Activated CD4-positive, alpha-beta T cell treated with anti-CD3 and anti-CD28 coated beads, Interleukin-2, amount 50 U/mL, for 48 hours (primary cell): ENCODE measurements at regions not wholly inside any gene's neighbourhood (a gene's known extent, or its start where the extent isn't known, plus 50 kb on each side); places are given as distances from the start of the nearest gene placed in this dataset.
"Not testable (repeated sequence)": the region's sequence is repeated elsewhere in the genome, so short reads cannot be mapped to it uniquely, and the experiment has no call there.

ENCODE experiments used
- DNase-seq, 2 experiments: peaks; one replicate each; pipeline ENCODE4 v3.0.0-alpha.2; 2020

GRCh38 chr2:226184940-226185615 lies 614.5 kb downstream of the IRS1 start:
- no peak for DNase-seq

DNA sequence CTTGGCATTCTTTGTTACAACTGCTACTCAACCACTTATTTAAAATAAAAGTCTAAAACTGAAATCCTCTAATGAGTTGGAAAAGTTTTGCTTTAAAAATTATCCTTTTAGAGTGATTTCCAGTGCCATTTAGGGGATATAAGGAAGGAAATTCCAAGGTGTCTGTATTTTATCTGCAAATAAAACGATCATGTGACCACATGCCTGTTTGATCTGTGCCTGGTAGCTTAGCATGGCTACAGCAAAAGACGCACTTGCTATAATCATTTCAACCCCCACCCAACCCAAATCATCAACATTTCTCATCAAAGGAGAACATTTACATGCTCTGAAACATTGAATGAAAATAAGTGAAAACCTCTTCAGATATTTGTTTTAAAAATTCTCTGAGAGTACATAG lies 615.1 kb downstream of the IRS1 start:
- no peak for DNase-seq

GRCh38 chr2:226183550-226183949 lies 616.1 kb downstream of the IRS1 start:
- no peak for DNase-seq

DNA sequence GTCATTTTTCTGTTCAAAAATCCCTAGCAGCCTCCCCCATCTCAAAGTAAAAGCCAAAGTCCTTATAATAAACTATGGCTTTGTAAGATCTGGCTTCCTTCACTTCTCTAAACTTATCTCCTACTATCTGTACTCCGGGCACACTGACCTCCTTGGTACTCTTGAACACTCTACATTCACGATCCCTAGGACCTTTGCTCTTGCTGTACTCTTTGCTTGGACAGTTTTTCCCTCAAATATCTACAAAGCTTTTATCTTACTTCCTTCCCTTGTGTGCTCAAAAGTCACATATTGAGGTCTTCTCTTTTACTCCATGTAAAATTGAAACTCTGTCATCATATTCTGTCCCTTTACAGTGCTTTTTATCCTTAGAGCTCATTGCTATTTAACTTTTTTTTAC lies 616.6 kb downstream of the IRS1 start:
- DNase-seq = no peak

GRCh38 chr2:226181909-226182308 lies 617.7 kb downstream of the IRS1 start:
- no peak for DNase-seq

- no peak for DNase-seq
Observed at GRCh38 chr2:226180281-226180884, 619.2 kb downstream of the IRS1 start.

DNA sequence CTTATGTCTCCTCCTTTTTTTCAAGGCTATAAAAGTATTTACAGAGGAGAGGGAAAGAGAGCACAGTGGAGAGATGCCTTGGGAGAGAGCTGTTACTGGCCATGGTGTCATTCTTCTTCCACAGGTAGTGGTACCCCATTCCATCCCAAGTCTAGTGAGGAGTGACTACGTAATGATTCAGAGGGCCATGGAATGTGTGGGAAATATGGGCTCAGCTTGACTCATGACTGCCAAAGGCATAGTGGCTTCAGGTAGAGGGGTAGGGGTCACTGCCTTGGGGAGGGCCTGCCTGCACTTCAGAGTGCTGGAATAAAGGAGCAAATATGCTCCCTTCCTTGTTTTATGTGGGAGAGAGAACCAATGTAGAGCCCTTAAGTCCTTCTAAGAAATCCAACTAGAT lies 620.6 kb downstream of the IRS1 start:
- no peak for DNase-seq

GRCh38 chr2:226176283-226176984 lies 623.2 kb downstream of the IRS1 start:
- no peak for DNase-seq

- no peak for DNase-seq
Observed at GRCh38 chr2:226174390-226174789, 625.2 kb downstream of the IRS1 start.

- no peak for DNase-seq
Observed at GRCh38 chr2:226172939-226173338, 626.7 kb downstream of the IRS1 start.

DNA sequence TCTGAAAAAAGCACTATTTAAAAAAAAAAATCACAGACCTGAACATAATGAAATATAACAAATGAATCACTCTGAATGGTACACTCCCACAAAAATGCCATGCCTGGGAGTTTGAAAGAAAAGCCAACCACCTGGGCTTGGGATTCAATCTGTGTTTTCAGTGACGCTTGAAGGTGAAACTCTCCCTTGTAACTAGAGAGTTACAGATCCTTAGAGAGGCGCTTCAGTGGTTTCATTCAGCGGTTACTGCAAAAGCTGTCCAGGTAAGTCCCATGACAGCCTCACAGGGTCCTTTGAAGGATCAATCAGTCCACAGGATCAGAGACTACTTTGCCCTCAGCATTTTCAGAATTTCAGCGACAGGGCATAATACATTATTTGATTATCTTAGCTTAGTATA lies 627.3 kb downstream of the IRS1 start:
- no peak for DNase-seq

GRCh38 chr2:226169751-226170581 lies 629.7 kb downstream of the IRS1 start:
- DNase-seq = no peak

DNA sequence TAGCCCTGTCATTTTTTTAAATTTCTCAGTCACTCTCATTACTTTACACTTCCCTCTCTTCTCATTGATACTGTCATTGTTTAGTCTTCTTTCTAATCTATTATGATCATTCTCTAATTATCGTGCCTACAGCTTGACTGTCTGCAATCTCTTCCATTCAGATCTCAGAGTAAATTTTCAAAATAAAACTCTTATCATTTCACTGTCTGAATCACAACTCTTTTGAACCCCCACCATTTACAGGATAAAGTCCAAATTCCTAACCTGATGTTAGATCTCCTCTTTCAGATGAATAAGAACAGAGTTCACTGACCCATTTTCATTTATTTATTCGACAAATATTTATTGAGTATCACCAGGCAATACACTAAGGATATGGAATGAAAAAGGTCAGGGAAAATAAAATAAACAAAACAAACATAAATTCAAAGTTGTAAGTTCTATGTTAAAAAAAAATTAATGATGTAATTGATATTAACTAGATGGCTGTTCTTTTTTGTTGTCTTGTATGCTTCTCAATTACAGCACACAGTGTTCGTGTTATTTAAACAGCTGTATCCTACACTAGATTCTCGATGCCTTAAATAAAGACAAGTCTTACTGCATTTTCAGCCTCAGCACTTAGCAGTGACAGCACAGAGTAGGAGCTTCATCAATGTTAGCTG lies 631.0 kb downstream of the IRS1 start:
- no peak for DNase-seq

- DNase-seq = no peak
Observed at GRCh38 chr2:226164512-226164911, 635.1 kb downstream of the IRS1 start.

GRCh38 chr2:226160617-226161016 lies 639.0 kb downstream of the IRS1 start:
- DNase-seq = not testable (repeated sequence)

- no peak for DNase-seq
Observed at GRCh38 chr2:226159875-226160479, 639.6 kb downstream of the IRS1 start.

DNA sequence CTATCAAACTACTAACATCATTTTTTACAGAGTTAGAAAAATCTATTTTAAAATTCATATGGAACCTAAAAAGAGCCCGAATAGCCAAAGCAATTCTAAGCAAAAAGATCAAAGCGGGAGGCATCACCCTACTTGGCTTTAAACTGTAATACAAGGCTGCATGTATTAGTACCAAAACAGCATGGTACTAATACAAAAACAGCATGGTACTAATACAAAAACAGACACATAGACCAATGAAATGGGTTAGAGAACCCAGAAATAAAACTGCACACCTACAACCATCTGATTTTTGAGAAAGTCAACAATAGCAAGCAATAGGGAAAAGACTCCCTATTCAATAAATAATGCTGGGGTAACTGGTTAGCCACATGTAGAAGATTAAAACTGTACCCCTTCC lies 640.7 kb downstream of the IRS1 start:
- DNase-seq = no peak

DNA sequence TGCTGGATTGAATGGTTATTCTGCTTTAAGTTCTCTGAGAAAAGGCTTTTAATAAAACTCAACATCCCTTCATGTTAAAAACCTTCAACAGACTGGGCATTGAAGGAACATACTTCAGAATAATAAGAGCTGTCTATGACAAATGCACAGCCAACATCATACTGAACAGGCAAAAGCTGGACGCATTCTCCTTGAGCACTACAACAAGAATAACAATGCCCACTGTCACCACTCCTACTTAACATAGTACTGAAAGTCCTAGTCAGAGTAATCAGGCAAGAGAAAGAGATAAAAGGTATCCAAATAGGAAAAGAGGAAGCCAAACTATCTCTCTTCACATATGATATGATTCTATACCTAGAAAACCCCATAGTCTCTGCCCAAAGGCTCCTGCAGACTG lies 641.4 kb downstream of the IRS1 start:
- DNase-seq = no peak

DNA sequence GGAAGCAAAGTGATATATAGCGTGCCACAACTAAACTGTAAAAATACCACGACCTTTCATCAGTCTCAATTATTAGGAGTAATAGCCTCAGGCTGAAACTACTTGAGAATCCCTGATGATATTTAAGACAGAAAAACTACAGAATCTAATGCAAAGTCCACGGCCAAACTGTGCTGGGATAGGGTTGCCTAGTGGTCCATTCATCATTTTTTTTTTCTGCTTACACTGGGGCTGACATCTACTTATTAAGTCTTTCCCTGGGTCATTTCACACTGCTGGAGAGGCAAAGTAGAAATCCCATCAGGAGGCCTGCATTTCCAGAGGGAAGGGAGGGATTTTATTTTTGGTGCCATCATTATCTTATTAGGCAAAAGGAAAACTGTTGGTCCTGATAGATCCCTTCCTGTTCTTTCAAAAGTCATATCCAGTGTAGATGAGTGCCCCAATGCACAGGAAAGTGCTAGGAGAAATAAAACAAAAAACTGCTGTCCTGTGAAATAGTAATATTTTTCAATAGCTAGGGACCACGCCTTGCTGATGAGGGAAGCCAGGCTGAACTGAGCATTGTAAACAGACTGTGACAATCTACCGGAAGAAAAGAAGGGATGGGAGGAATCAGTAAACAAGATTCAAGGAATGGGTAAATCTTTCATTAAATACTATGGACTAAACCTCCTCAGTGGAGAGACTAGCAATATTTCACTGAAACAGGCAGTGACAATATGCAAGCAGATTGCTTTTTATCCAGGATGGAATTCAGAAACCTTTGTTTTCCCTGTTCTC lies 644.3 kb downstream of the IRS1 start:
- no peak for DNase-seq

DNA sequence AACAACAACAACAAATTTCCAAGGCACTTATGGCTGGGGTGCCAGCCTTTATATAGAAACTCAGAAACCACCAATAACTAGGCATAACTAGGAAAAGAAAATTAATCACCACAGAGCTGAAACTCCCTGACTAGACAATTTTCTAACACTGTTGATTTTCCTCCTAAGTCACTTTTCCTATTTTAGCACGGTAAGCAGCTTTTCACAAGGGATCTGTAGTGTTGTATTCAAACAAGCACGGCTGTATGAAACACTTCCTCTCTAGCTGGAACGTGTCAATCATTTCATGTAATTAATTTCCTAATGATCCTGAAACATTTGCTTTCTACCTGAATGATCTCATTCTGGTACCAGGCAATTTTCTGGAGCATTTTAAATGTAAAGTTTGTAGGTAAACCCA lies 645.0 kb downstream of the IRS1 start:
- no peak for DNase-seq

DNA sequence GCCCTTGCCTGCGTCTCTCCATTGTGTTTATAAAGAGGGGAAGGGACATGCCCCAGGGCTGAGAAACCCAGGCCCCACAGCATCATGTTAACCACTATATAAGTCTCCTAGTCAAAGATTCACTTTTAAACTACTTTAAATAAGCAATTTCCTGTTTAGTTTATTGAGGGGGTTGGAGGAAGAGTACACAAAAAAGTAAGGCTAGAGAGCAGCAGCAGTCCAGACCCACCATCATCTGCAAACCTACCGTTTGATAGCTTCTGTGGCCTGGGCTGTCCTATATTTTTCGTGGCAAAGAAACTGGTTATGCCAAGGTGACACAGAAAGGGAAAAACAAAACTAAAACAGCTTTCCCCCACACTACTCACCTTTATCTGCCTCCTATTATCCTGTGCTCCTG lies 646.1 kb downstream of the IRS1 start:
- DNase-seq = no peak

DNA sequence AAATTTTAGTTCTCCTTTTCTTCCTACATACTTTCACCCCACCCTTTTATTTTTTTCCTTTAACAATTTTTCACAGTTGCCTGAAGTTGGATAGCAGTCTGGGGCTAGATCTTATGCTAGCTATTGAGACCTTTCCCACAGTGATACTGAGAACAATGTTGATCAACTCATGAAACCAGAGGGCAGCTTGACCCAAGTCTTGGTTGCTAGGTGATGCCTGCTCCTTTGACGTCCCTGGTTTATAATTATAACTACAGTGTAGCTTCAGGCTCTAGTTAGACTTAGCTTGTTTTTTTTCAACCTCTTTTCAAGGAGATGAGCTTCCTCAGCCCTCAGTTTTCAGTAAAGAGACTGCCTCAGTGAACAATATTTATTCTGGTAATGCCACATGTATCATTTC lies 648.5 kb downstream of the IRS1 start:
- no peak for DNase-seq
